Right lobe of liver (tissue), 4 donors: ENCODE measurements at regions not wholly inside any gene's neighbourhood (a gene's known extent, or its start where the extent isn't known, plus 50 kb on each side); places are given as distances from the start of the nearest gene placed in this dataset.

Experiments
- CTCF ChIP-seq, 4 donors: fragments of 200-600 bp in 3 of 4; fragments of 450-650 bp in 1 of 4; IDR thresholded peaks; one replicate each; pipeline versions ENCODE4 v1.5.1 to v1.8.0; 2016 to 2022; ENCODE audit warnings: antibody characterized with exemption in 4 of 4, mild to moderate bottlenecking in 2 of 4
- POLR2A ChIP-seq: fragments of 450-650 bp; IDR thresholded peaks from one replicate; pipeline ENCODE4 v1.6.1; 2017; ENCODE audit warnings: antibody characterized with exemption, mild to moderate bottlenecking
- donor health status: DM: no; HTN: no; CAD: no.
- donor health status: DM: no; HTN: no; CAD: no.
- donor health status: DM: no; HTN: yes; CAD: no.

- TF ChIP-seq CTCF (IDR thresholded peaks at IDR 0.05) (no peak), POLR2A (no peak)
These were observed 78.4 kb upstream of the SPOPL start for GRCh38 chr2:138423198-138423597.
